Right atrium auricular region (tissue), 2 donors: ENCODE measurements at regions not wholly inside any gene's neighbourhood (a gene's known extent, or its start where the extent isn't known, plus 50 kb on each side); places are given as distances from the start of the nearest gene placed in this dataset.

ENCODE experiments used
- DNase-seq: peaks from one replicate; pipeline ENCODE4 v3.0.0-alpha.2; 2019; ENCODE audit warnings: low spot score
- H3K27ac ChIP-seq, 2 donors: fragments of 200-600 bp; sonication (generic); 1 replicate in 1 of 2; 2 replicates in 1 of 2; pipeline ENCODE4 v1.5.1; 2016 to 2019
- H3K27me3 ChIP-seq, 2 donors: fragments of 200-600 bp; sonication (generic); one replicate each; pipeline versions ENCODE4 v1.5.1 to v1.6.0; 2017 to 2019
- H3K36me3 ChIP-seq: fragments of 200-600 bp; sonication (generic); one replicate; pipeline ENCODE4 v1.5.1; 2016
- H3K4me1 ChIP-seq, 2 donors: fragments of 200-600 bp; sonication (generic); one replicate each; pipeline versions ENCODE4 v1.5.1 to v1.6.0; 2017 to 2019
- H3K4me3 ChIP-seq, 2 donors: fragments of 200-600 bp; sonication (generic); 1 replicate in 1 of 2; 2 replicates in 1 of 2; pipeline ENCODE4 v1.5.1; 2017 to 2019; ENCODE audit warnings: mild to moderate bottlenecking in 1 of 2, moderate library complexity in 1 of 2
- H3K9me3 ChIP-seq, 2 donors: fragments of 200-600 bp; sonication (generic); one replicate each; pipeline ENCODE4 v1.5.1; 2019
- TF ChIP-seq, protein P1 (sequence below), 2 donors: fragments of 200-600 bp; sonication (generic); IDR thresholded peaks; one replicate each; pipeline ENCODE4 v1.5.1; 2019; ENCODE audit warnings: antibody characterized with exemption in 2 of 2

DNA sequence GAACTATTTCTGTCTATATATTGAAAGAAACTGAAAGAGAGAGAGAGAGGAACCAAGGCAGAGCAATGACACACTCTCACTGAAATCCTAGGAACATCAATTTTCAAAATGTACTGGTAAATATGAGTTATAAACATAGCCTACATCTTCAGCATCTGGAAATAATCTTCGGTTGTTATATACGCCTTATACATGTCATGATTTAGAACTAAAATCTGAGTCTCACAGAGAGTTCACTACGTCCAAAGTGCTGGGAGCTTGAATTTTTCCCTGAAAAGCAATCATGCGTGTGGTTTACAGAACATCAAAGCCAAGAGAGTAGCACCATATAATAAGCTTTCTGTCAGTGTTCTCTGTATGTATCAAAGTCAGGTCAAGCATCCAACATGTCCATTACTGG, 420.0 kb upstream of the CBLB start:
- TF ChIP-seq, protein P1, sequence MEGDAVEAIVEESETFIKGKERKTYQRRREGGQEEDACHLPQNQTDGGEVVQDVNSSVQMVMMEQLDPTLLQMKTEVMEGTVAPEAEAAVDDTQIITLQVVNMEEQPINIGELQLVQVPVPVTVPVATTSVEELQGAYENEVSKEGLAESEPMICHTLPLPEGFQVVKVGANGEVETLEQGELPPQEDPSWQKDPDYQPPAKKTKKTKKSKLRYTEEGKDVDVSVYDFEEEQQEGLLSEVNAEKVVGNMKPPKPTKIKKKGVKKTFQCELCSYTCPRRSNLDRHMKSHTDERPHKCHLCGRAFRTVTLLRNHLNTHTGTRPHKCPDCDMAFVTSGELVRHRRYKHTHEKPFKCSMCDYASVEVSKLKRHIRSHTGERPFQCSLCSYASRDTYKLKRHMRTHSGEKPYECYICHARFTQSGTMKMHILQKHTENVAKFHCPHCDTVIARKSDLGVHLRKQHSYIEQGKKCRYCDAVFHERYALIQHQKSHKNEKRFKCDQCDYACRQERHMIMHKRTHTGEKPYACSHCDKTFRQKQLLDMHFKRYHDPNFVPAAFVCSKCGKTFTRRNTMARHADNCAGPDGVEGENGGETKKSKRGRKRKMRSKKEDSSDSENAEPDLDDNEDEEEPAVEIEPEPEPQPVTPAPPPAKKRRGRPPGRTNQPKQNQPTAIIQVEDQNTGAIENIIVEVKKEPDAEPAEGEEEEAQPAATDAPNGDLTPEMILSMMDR (IDR thresholded peaks at IDR 0.05) = no peak
- H3K9me3 ChIP-seq = no peaks in the 10 kb centered on the region
- H3K4me1 ChIP-seq = no peaks in the 10 kb centered on the region
- no peak overlapping the region for H3K4me3 ChIP-seq
- H3K27me3 ChIP-seq = no peaks in the 10 kb centered on the region
- H3K36me3 ChIP-seq = no peaks in the 10 kb centered on the region
- no peak overlapping the region for H3K27ac ChIP-seq
- no peak for DNase-seq

DNA sequence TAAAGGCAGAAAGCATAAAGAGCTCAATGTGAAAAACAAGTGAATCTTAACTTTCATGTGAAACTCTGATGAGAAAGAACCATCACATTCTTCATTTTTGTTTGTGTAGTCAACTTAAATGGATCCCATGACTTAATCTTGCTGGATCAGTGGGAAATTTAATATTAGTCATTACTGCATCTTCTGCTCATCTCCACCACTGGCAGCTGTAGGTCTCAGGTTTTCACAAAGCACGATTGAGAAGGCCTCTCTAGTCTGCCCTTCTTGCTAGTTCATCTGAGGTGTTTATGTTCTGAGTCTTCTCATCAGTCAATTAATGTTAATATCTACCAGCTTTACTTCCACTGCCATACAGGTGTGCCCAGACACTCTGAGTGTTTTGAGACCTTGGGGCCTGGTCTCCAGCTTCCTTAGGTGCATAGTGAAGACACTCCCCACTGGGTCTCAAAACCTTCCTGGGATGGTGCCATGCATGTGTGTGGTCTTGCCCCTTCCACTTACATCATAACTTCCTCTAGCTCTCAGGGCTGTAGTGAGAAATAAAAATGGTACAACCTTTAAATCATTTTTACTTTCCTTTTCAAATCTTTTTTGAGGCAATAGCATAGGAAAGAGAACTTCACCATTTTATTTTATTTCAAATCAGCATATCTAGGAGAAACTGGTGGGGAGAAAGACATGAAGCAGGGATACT, 421.6 kb upstream of the CBLB start:
- H3K9me3 ChIP-seq = no peaks in the 10 kb centered on the region
- H3K4me1 ChIP-seq = no peaks in the 10 kb centered on the region
- TF ChIP-seq, protein P1 (IDR thresholded peaks at IDR 0.05) = no peak
- no peak for DNase-seq
- H3K27ac ChIP-seq = no peak overlapping the region
- H3K4me3 ChIP-seq = no peak overlapping the region
- no peaks in the 10 kb centered on the region for H3K36me3 ChIP-seq
- no peaks in the 10 kb centered on the region for H3K27me3 ChIP-seq

DNA sequence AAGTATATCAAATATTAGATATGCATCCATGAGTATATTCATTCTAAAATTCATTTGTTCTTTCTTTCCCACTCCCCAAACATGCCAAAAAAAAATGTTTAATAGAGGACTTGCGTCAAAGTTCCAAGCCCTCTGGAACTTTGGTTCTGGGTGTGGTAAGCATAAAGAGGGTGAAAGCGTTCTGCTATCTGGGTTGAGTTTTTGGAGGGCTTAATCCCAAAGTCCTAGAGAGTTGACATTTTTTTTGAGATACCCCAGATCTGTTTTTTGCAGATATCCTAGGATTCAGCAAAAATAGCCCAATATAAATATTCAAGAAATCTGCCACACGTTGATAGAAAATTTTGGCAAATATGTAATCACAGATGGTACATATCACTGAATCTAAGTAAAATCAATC, 424.3 kb upstream of the CBLB start:
- no peak overlapping the region for H3K27ac ChIP-seq
- H3K4me3 ChIP-seq = no peak overlapping the region
- H3K27me3 ChIP-seq = no peaks in the 10 kb centered on the region
- TF ChIP-seq, protein P1 (IDR thresholded peaks at IDR 0.05) = no peak
- H3K4me1 ChIP-seq = no peaks in the 10 kb centered on the region
- H3K36me3 ChIP-seq = no peaks in the 10 kb centered on the region
- no peak for DNase-seq
- H3K9me3 ChIP-seq = no peaks in the 10 kb centered on the region

DNA sequence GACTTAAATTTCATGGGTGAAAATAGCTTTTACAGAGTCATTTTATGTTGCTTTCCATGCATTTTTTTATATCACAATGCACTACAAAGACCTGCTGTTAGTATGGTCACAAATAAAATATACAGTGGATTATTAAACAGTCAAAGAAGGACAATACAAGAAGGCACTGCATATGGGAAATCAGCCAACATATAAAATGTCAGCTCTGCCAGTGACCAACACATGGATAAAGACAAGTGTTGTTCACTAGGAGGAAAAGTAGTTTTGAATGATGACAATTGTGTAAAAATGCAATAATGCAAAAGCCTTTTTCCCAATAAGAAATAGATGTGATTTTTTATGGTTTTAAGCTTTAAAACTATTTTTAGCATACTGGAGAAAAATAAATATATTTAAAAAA, 425.3 kb upstream of the CBLB start:
- no peak overlapping the region for H3K27ac ChIP-seq
- H3K27me3 ChIP-seq = no peaks in the 10 kb centered on the region
- no peaks in the 10 kb centered on the region for H3K4me1 ChIP-seq
- no peak overlapping the region for H3K4me3 ChIP-seq
- TF ChIP-seq, protein P1 (IDR thresholded peaks at IDR 0.05) = no peak
- DNase-seq = no peak
- H3K36me3 ChIP-seq = no peaks in the 10 kb centered on the region
- H3K9me3 ChIP-seq = no peaks in the 10 kb centered on the region

DNA sequence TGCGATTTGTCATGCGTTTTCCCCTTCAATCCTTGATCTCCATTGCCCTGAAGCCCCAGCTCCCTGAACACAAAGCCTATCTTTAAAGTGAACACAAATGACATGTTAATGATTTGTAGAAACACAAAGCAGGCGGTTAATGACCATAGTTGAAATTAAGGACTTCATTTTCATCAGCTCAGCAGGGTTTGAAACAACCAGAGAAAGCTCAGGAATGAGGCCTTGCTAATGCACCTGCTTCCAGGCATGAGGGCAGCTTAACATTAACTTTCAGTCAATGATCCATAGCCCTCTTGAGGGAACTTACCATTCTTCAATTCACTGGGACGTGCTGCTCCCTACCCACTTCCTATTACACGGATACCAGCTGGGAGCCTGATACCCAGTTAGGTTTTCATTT, 427.2 kb upstream of the CBLB start:
- no peak overlapping the region for H3K4me3 ChIP-seq
- no peaks in the 10 kb centered on the region for H3K9me3 ChIP-seq
- H3K36me3 ChIP-seq = no peaks in the 10 kb centered on the region
- H3K4me1 ChIP-seq = no peaks in the 10 kb centered on the region
- no peak overlapping the region for H3K27ac ChIP-seq
- no peak for DNase-seq
- TF ChIP-seq, protein P1 (IDR thresholded peaks at IDR 0.05) = no peak
- H3K27me3 ChIP-seq = no peaks in the 10 kb centered on the region
